HG03571 (cell line): ENCODE measurements at regions not wholly inside any gene's neighbourhood (a gene's known extent, or its start where the extent isn't known, plus 50 kb on each side); places are given as distances from the start of the nearest gene placed in this dataset.
"Not testable (repeated sequence)": the region's sequence is repeated elsewhere in the genome, so short reads cannot be mapped to it uniquely, and the experiment has no call there.

Experiments used
- ATAC-seq: cut with Tn5 transposase; IDR thresholded peaks from one replicate; pipeline ENCODE4 v1.9.1; 2021; ENCODE audit not compliant: unreplicated experiment

GRCh38 chr5:154593071-154593470 lies 115.0 kb upstream of the HAND1 start:
- no peak for ATAC-seq

DNA sequence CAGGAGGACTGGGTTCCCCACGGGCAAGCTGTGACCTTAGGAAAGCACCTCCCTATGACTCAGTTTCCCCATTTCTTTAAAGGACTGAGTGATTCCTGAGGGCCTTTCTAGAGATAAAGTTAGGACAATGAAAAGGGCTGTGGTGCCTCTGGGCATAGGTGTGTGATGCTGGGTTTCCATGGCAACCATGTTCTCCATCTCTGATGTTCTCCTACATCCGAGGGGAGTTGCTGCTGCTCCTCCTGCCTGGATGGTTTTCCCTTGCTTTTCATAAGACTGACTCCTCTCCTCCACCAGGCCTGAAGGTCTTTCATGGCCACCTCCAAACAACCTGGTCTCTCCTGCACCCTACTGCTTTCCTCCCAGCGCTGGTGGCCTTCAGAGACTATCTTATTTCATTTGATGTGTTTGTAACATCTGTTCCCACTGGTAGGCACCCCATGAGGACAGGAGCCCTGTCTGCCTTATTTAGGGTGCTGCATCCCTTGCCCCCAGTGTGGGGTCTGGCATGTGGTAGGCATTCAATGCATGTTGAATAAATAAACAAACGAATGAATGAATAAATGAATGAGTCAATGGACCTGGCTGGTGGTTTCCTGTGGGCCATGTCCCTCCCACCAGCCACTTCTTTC lies 112.2 kb upstream of the HAND1 start:
- no peak for ATAC-seq

GRCh38 chr5:154589511-154589910 lies 111.5 kb upstream of the HAND1 start:
- no peak for ATAC-seq

GRCh38 chr5:154588833-154589425 lies 110.9 kb upstream of the HAND1 start:
- ATAC-seq = not testable (repeated sequence)

DNA sequence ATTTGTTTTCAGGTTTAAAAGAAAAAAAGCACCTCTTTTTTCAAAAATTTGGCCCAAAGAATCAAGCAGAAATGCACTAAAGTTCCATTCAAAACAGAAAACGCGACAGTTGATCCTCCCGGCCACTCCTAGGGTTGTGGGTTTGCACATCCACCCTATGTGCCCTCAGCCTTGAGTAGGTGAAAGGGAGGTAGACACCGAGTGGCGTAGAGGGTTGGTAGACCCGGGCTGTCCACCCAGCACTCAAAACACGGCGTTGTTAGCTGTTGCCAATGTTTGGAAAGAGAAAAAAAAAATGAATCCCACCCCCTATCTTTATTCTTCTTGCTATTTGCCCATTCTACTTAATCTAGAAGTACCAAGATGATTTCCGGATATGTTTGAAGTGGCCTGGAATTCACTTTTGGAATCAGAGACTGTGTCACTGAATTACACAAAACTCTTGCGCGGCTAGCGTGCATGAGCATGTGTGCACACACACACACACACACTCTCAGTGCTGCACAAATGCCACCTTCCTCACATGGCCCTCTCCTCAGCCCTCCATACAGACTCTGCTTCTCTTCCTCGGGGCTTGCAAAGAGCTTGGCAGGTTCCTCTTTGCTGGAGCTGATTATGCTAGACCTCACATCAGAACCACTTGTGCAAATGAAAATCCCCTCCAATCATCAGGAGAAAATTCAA lies 110.2 kb upstream of the HAND1 start:
- no peak for ATAC-seq

- no peak for ATAC-seq
Observed at GRCh38 chr5:154587123-154588026, 109.3 kb upstream of the HAND1 start.

DNA sequence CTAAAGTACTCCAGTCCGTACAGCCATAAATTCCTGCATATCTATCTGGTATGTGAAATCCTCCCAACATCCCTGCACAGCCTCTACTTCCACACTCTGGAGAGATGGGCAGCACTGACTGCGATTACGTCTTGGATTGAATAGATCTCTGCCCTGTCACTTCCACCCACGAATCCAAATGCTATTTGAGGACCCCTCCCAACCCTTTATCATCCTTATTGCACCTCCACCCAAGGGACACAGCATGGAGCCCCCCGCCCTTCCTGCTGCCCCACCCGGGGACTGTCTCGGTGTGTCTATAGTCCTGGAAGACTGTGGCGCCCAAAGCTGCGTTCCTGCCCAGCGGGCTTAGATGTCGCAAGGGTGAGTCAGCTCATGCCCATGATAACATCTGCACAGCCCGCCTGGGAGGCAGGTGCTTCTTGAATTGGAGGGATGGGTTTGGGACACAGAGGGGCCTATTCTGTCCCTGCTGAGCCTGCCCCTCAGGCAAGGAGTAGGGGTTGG lies 105.7 kb upstream of the HAND1 start:
- no peak for ATAC-seq

GRCh38 chr5:154580422-154580821 lies 102.4 kb upstream of the HAND1 start:
- ATAC-seq = no peak

DNA sequence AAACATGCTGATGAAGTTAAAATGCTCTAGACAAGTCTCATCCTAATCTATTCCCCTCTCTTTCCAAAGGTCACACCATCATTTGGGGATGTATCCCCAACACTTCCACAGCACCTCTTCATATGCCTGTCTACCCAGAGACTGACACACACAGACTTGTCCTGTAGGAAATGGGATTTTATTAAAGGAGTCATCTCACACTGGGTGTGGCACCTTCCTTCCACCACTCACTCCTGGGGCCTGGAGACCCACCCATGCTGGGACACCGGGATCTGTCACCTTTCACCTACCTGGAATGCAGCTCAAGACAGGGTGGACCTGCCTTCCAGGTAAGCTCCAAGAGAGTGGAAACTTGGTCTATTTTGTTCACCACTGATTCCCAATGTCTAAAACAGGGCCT lies 99.4 kb upstream of the HAND1 start:
- ATAC-seq = no peak

DNA sequence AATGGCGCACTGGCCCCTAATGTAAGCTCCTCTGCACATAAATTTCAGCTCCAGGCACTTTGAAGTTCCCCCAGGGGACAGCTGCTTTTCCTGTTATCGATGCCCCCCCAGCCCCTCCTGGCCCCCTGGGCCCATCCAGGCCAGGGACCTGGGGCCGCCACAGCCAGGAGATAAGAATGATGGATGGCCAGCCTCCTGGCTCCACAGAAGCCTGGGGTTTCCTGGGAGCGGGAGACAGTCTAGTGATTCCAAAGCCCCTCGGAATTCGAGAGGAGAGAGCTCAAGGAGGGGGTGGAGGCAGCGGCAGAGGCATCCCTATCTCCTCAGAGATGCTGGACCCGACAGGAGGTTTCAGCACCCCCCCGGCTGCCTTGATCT lies 98.4 kb upstream of the HAND1 start:
- ATAC-seq = no peak

DNA sequence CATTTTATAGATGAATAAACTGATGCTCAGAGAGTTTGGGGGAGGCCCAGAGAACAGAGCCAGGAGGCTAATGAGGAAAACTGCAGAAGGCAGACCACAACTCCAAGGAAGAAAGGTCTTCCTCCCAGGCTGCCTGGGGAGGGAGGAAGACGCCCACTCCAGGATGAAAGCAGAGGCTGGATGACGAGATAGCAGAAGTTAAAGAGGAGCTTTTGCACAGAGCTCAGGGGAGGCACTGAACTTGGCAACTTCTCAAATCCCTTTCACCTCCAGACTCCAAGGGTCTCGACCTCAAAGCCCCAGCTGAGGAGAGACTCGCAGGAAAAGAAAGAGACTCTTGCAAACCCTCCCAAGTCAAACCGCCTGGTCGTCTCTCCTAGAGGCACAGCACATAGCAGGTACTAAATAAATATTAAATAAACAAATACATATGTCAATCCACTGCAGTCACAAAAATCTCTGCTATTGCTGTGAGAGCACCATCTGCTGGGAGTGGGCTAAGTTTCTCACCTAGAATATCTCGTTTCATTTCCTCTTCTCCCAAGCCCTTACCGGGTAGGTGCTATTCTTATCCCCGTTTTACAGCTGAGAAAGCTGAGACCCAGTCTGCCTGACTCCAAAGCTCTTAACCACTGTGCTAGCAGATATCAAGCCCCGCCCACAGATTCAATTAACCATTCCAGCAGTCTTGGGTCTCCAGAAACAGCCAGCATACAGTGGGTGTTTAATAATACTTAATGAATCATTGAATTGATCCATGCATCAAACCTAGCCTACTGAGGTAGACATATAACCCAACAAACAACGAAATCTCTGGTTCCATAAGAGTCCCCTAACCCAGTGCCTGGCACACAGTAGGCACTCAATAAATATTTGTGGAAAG lies 97.8 kb upstream of the HAND1 start:
- ATAC-seq = peak; percentile 91

- no peak for ATAC-seq
Observed at GRCh38 chr5:154573011-154573410, 95.0 kb upstream of the HAND1 start.

GRCh38 chr5:154571325-154572035 lies 93.5 kb upstream of the HAND1 start:
- ATAC-seq = no peak

DNA sequence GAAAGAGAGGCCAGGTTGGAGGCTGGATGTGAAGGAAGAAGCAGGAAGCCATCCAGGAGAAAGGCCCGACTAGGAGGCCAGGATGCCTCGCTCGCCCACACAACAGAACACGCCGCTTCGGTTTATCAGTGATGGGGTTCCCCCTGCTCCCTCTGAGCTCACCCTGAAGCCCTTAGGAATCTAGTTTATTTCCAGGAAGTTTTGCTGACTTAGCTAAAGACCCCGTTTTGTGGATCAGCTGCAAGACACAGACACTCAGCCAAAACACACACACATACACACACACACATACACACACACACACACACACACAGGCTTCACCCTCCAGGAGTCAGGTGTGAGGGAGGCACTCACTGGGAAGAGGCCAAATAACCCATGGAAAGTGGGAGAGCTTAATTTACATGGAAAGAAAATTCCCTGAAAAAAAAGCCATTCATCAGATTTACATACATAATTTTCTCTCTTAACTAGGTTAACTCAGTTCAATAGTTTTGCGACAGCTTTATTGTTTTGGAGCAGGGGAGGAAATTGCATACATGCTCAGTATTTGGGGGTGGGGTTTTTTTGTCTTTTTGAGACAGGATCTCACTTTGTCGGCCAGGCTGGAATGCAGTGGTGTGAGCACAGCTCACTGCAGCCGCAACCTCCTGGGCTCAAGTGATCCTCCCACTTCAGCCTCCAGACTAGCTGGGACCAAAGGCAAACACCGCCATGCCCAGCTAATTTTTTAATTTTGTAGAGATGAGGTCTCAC lies 92.7 kb upstream of the HAND1 start:
- no peak for ATAC-seq

DNA sequence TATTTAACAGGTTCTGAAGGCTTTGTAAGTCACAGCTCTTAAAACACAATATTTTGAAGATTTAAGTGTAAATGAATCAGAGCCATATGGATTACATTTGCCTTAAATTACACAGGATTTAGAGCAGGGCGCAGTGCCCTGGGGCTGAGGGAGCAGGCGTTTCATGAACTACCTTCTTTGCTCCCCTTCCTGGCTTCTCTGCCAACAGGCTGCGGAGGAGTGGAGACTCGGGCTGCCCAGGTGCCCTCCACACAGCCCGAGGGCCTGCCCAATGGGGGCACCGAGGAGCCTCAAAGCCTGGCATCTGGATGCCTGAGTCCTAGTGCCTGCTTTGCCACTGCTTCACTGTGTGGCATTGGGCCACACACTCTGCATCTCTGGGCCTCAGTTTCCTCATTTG lies 90.6 kb upstream of the HAND1 start:
- no peak for ATAC-seq

DNA sequence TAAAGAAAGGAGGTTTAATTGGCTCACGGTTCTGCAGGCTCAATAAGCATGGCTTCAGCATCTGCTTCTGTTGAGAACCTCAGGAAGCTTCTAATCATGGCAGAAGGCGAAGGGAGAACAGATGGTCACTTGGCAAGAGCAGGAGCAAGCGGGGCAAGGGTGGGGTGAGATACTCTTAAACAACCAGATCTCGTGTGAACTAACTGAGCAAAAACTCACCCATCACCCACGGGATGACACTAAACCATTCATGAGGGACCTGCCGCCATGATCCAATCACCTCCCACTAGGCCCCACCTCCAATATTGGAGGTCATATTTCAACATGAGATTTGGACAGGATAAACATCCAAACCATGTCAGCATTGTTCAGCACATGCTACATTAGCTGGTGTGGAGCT lies 89.1 kb upstream of the HAND1 start:
- no peak for ATAC-seq

DNA sequence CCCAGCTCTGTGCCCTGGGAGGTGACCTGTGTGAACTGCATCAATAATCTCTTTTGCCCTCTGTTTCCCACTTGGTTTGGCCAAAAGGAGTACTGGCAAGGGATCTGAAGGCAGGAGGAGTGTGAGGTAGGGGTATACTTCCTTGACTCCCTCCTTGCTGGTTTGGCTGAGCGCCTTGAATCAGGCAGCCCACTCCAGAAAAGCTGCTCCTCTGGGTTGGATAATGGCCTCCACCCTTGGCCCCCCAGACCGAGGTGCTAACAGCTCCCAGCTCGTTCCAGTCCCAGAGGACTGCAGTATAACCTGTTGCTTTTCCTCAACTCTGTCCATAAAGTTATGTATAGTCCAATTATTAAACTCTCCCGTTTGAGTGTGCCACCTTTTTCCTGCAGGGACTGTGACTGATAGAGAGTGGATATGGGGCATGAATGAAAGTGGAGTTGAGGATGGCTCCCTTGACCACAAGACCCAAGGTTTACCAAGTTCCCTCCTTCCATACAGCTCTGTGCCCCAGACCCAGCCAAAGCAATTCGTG lies 88.2 kb upstream of the HAND1 start:
- ATAC-seq = no peak

GRCh38 chr5:154565123-154565522 lies 87.1 kb upstream of the HAND1 start:
- no peak for ATAC-seq
